Breast epithelium (tissue), 3 donors: ENCODE measurements at regions not wholly inside any gene's neighbourhood (a gene's known extent, or its start where the extent isn't known, plus 50 kb on each side); places are given as distances from the start of the nearest gene placed in this dataset.

Experiments used
- POLR2AphosphoS5 ChIP-seq, 3 donors: sonication (generic); formaldehyde crosslinking; IDR thresholded peaks; one replicate each; pipeline ENCODE4 v1.6.1; 2017; ENCODE audit warnings: antibody characterized with exemption in 3 of 3
- TF ChIP-seq, protein P1 (sequence below), 3 donors: fragments of 450-650 bp; IDR thresholded peaks; one replicate each; pipeline ENCODE4 v1.5.1; 2016 to 2017; ENCODE audit warnings: antibody characterized with exemption in 3 of 3, mild to moderate bottlenecking in 3 of 3, moderate library complexity in 3 of 3

DNA sequence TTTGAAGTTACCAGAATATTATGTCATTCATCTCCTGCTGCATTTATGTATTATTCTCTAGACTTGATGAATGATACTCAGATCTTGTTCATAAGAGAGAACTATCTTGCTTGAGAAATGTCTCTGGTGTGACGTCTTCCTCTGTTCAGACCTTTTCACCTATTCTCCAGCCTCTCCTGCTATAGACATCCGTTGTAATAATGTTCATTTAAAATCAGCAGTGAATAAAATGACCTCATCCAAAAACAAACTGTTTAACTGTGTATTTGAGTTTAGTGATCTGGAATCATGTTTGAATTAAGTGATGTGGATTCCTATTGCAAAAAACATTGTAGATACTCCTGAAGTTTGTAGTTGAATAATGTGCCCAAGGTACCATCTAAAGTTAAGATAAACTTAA, 487.1 kb downstream of the PCNX1 start:
- no peak for TF ChIP-seq POLR2AphosphoS5 (IDR thresholded peaks at IDR 0.05)
- TF ChIP-seq, protein P1, sequence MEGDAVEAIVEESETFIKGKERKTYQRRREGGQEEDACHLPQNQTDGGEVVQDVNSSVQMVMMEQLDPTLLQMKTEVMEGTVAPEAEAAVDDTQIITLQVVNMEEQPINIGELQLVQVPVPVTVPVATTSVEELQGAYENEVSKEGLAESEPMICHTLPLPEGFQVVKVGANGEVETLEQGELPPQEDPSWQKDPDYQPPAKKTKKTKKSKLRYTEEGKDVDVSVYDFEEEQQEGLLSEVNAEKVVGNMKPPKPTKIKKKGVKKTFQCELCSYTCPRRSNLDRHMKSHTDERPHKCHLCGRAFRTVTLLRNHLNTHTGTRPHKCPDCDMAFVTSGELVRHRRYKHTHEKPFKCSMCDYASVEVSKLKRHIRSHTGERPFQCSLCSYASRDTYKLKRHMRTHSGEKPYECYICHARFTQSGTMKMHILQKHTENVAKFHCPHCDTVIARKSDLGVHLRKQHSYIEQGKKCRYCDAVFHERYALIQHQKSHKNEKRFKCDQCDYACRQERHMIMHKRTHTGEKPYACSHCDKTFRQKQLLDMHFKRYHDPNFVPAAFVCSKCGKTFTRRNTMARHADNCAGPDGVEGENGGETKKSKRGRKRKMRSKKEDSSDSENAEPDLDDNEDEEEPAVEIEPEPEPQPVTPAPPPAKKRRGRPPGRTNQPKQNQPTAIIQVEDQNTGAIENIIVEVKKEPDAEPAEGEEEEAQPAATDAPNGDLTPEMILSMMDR (IDR thresholded peaks at IDR 0.05): no peak
